Stimulated activated CD4-positive, alpha-beta T cell treated with anti-CD3 and anti-CD28 coated beads, Interleukin-1b, Interleukin-23, amount 100 ng/mL, for 48 hours (primary cell): ENCODE measurements at regions not wholly inside any gene's neighbourhood (a gene's known extent, or its start where the extent isn't known, plus 50 kb on each side); places are given as distances from the start of the nearest gene placed in this dataset.

Source experiments
- DNase-seq: peaks from one replicate; pipeline ENCODE4 v3.0.0-alpha.2; 2020

DNA sequence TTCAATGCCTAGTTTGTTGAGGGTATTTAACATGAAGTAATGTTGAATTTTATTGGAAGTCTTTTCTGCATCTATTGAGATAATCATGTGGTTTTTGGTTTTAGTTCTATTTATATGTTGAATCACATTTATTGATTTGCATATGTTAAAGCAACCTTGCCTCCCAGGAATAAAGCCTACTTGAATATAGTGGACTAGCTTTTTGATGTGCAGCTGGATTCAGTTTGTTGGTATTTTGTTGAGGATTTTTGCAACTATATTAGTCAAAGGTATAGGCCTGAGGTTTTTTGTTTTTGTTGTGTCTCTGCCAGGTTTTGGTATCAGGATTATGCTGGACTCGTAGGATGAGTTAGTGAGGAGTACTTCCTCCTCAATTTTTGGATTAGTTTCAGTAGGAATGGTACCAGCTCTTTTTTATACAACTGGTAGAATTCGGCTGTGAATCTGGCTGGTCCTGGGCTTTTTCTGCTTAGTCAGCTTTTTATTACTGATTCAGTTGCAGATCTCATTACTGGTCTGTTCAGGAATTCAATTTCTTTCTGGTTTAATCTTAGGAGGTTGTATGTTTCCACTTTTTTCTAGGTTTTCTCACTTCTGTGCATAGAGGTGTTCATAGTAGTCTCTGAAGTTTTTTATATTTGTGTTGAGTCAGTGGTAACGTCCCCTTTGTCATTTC lies 209.8 kb upstream of the RBMS3 start:
- DNase-seq: no peak

DNA sequence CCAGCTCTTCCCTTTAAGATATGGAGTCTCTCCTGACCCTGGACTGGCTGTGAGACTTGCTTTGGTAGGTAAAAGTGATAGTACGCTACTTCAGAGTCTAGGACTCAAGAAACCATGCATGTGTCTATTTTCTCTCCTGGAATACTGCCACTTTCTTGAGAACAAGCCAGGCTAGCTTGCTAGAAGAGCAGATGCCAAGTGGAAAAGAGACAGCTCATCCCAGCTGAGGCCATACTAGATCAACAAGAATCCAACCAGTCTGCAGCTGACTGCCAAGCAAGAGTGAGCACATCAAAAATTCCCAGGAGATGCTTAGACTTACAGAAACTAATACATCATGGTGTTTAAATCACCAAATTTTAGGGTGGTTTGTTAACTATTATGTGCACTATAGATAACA lies 208.3 kb upstream of the RBMS3 start:
- DNase-seq: no peak

- no peak for DNase-seq
Observed at GRCh38 chr3:29077356-29077755, 203.5 kb upstream of the RBMS3 start.

DNA sequence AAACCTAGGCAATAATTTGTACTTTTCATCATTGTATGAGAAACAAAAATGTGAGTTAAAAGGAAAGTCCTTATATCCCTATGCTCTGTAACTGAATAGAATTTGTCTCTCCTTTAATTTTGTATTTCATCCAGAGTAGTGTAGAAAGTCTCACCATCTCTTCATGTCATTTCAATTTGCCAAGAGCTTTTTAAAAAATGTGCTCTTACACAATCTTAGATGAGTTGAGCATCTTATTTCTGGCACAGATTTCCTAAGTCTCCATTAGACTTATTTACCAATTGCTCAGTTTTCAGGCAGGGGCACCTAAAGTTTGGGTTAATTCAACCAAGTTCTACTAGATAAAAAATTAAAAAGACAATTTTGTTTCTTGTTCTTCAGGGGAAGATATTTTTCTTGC lies 201.5 kb upstream of the RBMS3 start:
- DNase-seq: no peak

DNA sequence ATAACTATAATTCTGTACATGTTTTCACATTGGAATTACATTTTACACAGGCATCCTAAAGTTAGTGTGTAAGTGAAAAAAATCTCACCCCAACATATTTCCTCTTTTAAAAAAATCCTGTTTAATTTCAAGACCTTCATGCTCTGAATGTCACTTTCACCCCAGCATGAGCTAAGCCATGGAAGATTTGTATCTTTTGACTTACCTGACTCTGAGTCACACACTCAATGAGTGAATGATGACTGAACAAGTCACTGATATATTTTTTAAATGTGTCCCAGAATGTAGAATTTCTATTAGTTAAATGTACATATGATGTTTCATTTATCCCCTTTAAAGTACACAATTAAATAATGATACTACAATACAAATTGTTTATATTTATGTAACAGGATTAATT lies 199.9 kb upstream of the RBMS3 start:
- DNase-seq: no peak

DNA sequence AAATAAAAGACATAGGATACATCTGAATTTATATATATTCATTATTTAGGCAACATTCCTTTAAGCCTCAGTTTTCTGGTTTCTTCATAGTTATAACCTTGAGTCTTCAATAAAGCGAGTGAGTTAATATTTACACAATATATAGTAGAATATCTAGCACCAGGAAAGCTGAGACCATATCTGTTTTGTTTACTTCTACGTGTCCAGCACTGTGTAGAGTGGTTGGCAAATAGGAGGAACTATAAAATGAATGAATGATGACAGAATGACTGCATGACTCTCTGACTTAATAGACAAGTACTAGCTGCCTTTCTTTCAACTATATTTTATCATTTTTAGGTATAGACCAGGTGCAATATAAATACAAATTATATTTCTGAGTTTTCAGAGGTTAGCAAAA lies 197.8 kb upstream of the RBMS3 start:
- DNase-seq: no peak

GRCh38 chr3:29083676-29084075 lies 197.2 kb upstream of the RBMS3 start:
- DNase-seq: no peak

DNA sequence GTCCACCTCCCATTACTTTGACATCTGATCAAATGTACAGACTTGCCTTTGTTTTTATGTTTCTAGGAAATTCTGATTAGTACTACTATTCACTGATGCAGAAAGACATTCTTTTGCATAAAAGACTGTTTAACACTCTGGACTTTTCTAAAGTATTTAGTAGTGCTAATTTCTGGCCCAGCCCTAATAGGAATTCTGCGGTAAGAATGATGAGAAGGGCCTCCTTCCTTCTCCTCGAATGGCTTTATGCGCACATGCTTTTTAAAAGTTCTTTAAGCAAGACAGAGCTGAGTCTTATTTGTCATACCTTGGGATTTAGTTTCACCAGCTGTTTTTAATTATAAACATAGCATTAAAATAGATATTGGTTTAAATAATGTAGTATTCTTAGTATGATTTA lies 192.3 kb upstream of the RBMS3 start:
- no peak for DNase-seq

DNA sequence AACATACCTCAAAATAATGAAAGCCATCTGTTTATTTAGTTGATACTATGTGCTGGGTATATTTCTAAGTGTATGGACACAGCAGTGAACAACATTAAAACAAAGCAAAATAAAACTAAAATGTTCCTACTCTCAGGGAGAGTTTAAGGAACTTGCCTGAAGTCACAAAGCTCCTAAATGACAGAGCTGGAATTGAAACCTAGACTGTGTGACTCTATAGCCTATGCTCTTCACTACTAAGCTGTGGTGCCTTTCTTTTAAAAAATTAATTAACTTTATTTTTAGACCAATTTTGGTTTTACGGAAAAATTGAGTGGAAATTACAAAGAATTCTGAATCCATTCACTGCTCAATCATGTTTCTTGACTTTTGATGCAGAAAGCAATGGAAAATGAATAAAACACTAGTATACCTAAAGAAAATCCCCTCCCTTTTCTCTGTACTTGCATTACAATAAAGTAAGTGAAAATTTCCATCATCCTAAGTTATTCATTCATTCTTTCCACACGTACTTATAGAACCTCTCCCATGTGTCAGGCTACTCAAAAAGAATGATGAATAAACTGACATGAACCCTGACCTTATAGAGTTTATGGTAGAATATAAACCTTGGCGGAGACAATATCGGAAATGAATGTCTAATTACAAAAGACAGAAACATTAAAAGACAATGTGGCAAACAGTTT lies 189.8 kb upstream of the RBMS3 start:
- no peak for DNase-seq

DNA sequence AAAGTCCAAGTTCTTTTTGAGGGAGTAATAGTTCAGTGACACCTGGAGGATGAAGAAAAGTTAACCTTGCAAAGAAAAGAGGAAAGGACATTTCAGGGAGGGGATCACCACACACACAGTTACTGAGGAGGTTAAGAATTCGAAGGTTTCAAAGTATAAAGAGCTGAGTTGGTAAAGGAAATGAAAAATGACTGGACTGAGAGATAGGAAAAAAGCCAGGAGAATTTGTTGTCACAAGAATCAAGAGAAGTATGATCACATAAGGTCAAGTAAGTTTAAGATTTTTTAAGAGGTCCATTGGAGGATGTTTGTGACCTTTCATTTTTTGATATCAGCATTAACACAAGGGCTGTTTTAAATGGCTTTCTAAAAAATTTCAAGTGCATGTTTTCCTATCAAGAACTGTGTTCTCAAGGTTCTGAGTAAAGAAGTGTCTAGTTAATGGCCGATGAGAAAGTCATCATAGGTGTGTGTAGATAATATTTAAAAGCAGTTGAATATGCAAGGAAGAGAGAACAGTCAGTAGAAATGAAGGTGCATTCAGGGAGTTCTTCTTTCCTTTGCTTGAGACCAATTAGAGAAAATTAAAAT lies 189.2 kb upstream of the RBMS3 start:
- no peak for DNase-seq

- no peak for DNase-seq
Observed at GRCh38 chr3:29092348-29092747, 188.5 kb upstream of the RBMS3 start.

DNA sequence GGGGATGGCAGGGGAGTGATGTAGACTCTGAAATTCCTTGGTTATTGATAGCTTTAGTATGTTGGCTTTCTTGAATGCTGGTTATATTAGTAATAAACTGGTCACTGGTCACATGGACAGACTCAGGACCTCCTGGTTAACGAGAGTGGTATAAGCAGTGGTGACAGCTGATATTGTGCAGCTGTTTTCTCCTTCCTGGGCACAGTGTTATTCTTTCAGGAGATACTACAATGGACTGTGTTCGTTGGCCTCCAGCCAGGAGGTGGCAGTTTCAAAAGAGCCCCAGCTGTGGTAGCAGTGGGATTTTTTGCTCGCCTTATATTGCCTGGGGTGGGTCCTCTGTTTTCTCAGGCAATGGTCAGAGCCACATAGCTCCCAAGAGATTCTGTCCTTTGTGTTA lies 181.6 kb upstream of the RBMS3 start:
- no peak for DNase-seq

- no peak for DNase-seq
Observed at GRCh38 chr3:29099775-29100174, 181.1 kb upstream of the RBMS3 start.

DNA sequence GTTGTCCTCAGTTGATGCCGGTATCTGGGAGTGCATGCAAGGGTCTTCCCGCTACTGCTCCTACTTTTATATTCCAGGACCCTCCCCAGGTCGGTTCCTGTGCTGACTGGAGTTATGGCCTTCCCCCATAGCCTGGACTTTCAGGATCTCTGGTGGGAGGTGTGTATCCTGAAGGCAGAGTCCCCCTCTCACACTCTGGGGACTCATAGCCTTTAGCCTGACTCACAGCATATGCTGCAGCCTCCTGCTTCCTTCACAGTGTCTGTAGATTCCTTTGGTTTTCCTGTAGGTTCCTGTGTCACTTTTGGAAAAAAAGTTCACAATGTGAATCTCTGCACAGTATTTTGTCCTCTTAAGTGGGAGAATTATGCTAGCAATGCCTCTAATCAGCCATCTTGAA lies 180.6 kb upstream of the RBMS3 start:
- no peak for DNase-seq

- DNase-seq: no peak
Observed at GRCh38 chr3:29128001-29128400, 152.9 kb upstream of the RBMS3 start.

GRCh38 chr3:29137601-29138000 lies 143.3 kb upstream of the RBMS3 start:
- DNase-seq: peak; percentile 39

DNA sequence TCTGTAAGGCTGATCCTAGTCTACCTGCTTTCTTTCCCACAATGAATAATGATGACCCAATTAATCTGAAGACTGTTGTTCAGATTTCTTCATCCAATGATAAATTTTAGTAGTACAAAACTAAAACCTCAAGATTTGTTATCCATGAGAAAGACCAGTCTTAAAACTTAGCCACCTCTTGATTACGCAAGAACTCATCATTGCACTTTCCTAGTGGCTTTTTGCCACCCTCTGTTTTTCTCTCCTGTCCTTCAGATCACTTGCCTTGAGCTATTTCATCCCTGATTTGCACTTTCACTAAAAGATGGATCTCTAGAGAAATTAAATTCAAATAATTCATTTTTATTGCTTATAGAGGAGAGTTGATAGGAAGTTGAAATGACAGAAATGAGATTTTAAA lies 142.7 kb upstream of the RBMS3 start:
- no peak for DNase-seq

DNA sequence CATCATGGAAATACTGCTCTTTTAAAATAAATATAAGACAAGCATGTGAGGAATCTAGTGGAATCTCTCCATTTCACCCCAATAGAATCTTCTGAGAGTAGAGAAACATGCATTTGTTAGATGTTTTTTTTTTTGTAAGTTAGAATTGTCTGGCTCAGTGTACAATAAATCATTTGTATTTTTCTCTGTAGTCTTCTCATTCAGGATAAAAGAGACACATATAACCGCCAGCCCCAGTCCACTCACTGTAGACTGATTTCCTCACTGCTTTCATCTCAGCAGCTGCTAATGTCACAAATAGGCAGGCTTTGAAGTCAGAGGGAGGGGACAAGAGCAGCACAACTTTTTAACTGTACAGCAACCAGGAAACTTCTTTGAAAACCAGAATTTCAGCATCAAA lies 140.2 kb upstream of the RBMS3 start:
- no peak for DNase-seq

GRCh38 chr3:29141197-29141917 lies 139.5 kb upstream of the RBMS3 start:
- no peak for DNase-seq

DNA sequence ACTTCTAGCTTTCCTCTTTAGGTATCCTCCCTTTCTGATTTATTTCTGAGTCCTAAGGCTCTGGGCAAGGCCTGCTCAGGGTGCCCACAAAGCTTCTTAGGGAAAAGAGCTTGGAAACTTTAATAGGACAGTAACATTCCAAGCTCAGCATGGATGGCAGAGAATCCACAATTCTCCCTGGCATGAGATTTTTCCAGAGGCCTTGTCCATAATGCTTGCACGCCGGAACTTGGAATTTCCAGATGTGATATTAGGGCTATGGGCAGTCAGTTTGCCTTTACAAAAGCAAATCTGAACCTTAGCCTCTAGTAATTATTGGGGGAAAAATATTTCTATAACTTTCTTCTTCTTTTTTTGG lies 139.0 kb upstream of the RBMS3 start:
- DNase-seq: no peak

- DNase-seq: no peak
Observed at GRCh38 chr3:29143151-29143550, 137.7 kb upstream of the RBMS3 start.

- no peak for DNase-seq
Observed at GRCh38 chr3:29144361-29144760, 136.5 kb upstream of the RBMS3 start.

- no peak for DNase-seq
Observed at GRCh38 chr3:29144807-29145206, 136.1 kb upstream of the RBMS3 start.

GRCh38 chr3:29145360-29145759 lies 135.5 kb upstream of the RBMS3 start:
- DNase-seq: no peak
